ENCODE measurements at regions not wholly inside any gene's neighbourhood (a gene's known extent, or its start where the extent isn't known, plus 50 kb on each side); places are given as distances from the start of the nearest gene placed in this dataset.

GRCh38 chr12:46669720-46670119 lies 156.1 kb downstream of the SLC38A4 start:
- TF ChIP-seq, protein P1, sequence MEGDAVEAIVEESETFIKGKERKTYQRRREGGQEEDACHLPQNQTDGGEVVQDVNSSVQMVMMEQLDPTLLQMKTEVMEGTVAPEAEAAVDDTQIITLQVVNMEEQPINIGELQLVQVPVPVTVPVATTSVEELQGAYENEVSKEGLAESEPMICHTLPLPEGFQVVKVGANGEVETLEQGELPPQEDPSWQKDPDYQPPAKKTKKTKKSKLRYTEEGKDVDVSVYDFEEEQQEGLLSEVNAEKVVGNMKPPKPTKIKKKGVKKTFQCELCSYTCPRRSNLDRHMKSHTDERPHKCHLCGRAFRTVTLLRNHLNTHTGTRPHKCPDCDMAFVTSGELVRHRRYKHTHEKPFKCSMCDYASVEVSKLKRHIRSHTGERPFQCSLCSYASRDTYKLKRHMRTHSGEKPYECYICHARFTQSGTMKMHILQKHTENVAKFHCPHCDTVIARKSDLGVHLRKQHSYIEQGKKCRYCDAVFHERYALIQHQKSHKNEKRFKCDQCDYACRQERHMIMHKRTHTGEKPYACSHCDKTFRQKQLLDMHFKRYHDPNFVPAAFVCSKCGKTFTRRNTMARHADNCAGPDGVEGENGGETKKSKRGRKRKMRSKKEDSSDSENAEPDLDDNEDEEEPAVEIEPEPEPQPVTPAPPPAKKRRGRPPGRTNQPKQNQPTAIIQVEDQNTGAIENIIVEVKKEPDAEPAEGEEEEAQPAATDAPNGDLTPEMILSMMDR (IDR thresholded peaks at IDR 0.05) = no peak
- Histone ChIP-seq H3K4me1 (no peaks in the 10 kb centered on the region), H3K27ac (no peak overlapping the region), H3K9me3 (no peaks in the 10 kb centered on the region), H3K4me3 (no peak overlapping the region), H3K36me3 (no peaks in the 10 kb centered on the region), H3K27me3 (no peaks in the 10 kb centered on the region)
- DNase-seq (ENCODE audit: low spot score) = no peak

- Histone ChIP-seq H3K9me3 (no peaks in the 10 kb centered on the region), H3K36me3 (no peaks in the 10 kb centered on the region), H3K4me3 (no peak overlapping the region), H3K4me1 (no peaks in the 10 kb centered on the region), H3K27me3 (no peaks in the 10 kb centered on the region), H3K27ac (no peak overlapping the region)
- TF ChIP-seq, protein P1 (IDR thresholded peaks at IDR 0.05) = no peak
- no peak for DNase-seq (ENCODE audit: low spot score)
Observed at GRCh38 chr12:46667551-46667950, 158.2 kb downstream of the SLC38A4 start.

DNA sequence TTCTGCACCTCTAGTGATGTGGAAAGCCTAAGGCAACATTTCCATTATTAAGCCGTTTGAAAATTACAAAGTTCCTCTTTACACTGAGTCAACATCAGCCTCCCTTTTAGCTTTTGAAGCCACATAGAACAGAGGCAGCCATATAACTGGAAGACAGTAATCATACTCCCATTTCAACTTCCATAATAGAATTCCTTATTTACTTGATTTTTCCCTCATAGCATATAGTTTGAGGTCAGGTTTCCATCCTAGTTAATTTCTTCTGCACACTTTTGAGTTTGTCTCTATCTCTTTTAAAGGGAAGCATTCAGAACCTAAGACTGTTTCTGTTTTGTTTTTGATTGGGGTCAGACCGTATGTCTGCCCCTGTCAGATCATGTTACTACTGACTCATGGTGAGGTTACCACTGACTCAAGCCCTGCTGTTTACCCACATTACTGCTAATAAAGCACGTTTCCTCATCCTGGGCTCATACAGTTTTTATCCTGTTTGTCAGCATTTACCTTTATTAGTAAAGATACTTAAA lies 161.0 kb downstream of the SLC38A4 start:
- Histone ChIP-seq H3K36me3 (no peaks in the 10 kb centered on the region), H3K4me1 (peaks cover 0 to 18% of the 10 kb centered on the region in 2 donors), H3K27me3 (no peaks in the 10 kb centered on the region), H3K9me3 (no peaks in the 10 kb centered on the region), H3K4me3 (no peak overlapping the region), H3K27ac (no peak overlapping the region)
- DNase-seq (ENCODE audit: low spot score) = no peak
- TF ChIP-seq, protein P1 (IDR thresholded peaks at IDR 0.05) = no peak

GRCh38 chr12:46663318-46663717 lies 162.5 kb downstream of the SLC38A4 start:
- no peaks in the 10 kb centered on the region for H3K36me3 ChIP-seq
- H3K27ac ChIP-seq = no peak overlapping the region
- TF ChIP-seq, protein P1 (IDR thresholded peaks at IDR 0.05) = no peak
- no peaks in the 10 kb centered on the region for H3K27me3 ChIP-seq
- no peaks in the 10 kb centered on the region for H3K9me3 ChIP-seq
- no peak for DNase-seq (ENCODE audit: low spot score)
- H3K4me1 ChIP-seq = peaks cover 0 to 28% of the 10 kb centered on the region in 2 donors
- no peak overlapping the region for H3K4me3 ChIP-seq

DNA sequence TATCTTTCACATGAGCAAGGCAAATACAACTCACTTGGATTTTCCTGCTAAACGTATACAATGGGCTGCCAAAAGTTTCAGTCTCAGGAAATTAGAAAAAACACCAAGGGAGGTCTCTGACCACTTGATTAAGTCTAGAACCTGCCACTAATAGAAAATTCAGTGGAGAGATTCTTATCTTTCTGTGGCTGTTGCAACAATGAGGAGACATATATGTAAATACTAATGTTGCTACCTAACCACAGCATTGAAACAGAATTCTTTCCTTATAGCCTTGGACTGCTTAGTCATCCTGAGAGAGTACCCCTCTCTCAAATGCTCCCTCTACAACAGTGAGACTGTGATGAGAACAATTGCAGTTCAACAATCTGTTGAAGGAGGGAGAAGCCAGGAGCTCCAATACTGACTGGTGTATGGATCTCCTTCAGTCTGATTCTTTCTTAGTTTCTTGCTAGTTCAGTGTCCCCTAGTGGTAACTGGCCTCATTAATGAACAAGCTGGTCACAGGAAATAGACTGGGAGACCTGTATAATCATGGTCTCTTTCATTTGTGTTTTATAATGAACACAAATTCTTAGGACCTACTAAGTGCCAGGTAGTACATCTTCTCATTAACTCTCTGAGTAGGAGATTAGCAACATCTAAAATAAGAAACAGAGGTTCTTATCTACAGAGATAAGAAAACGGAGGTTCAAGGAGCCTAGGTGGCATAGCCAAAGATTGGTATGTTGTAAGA lies 164.5 kb downstream of the SLC38A4 start:
- H3K36me3 ChIP-seq = no peaks in the 10 kb centered on the region
- no peak overlapping the region for H3K4me3 ChIP-seq
- H3K9me3 ChIP-seq = no peaks in the 10 kb centered on the region
- H3K4me1 ChIP-seq = peaks cover 0 to 43% of the 10 kb centered on the region in 2 donors
- H3K27me3 ChIP-seq = no peaks in the 10 kb centered on the region
- TF ChIP-seq, protein P1 (IDR thresholded peaks at IDR 0.05) = peak; percentile 82 to 85
- peak overlapping the region; percentile 56 to 64 for H3K27ac ChIP-seq
- no peak for DNase-seq (ENCODE audit: low spot score)

Measured in right atrium auricular region (tissue), 2 donors.